GM12874 (cell line): ENCODE measurements at regions not wholly inside any gene's neighbourhood (a gene's known extent, or its start where the extent isn't known, plus 50 kb on each side); places are given as distances from the start of the nearest gene placed in this dataset.

Experiments
- CTCF ChIP-seq: IDR thresholded peaks from 2 replicates; pipeline ENCODE4 v1.5.1; 2011; ENCODE audit warnings: low read depth, mild to moderate bottlenecking, control low read depth, low read length, moderate library complexity; ENCODE audit not compliant: insufficient read depth

- TF ChIP-seq CTCF, result no peak
Measured at GRCh38 chr3:68306571-68306970, 625.8 kb downstream of the TAFA4 start.

- TF ChIP-seq CTCF, result no peak
Measured at GRCh38 chr3:68295457-68295856, 636.9 kb downstream of the TAFA4 start.

- no peak for TF ChIP-seq CTCF
Measured at GRCh38 chr3:68290333-68290732, 635.9 kb upstream of the SUCLG2 start.

GRCh38 chr3:68288085-68288484 lies 633.7 kb upstream of the SUCLG2 start:
- no peak for TF ChIP-seq CTCF

GRCh38 chr3:68287101-68287500 lies 632.7 kb upstream of the SUCLG2 start:
- no peak for TF ChIP-seq CTCF

GRCh38 chr3:68274286-68274685 lies 619.9 kb upstream of the SUCLG2 start:
- no peak for TF ChIP-seq CTCF

GRCh38 chr3:68271145-68271544 lies 616.7 kb upstream of the SUCLG2 start:
- no peak for TF ChIP-seq CTCF
